AG08395 (cell line): ENCODE measurements at regions not wholly inside any gene's neighbourhood (a gene's known extent, or its start where the extent isn't known, plus 50 kb on each side); places are given as distances from the start of the nearest gene placed in this dataset.

Source experiments
- DNase-seq: peaks from one replicate; pipeline ENCODE4 v3.0.0; 2012; ENCODE audit warnings: mixed read lengths, low spot score

- no peak for DNase-seq
Observed at GRCh38 chr2:7971841-7972240, 710.0 kb upstream of the ID2 start.

DNA sequence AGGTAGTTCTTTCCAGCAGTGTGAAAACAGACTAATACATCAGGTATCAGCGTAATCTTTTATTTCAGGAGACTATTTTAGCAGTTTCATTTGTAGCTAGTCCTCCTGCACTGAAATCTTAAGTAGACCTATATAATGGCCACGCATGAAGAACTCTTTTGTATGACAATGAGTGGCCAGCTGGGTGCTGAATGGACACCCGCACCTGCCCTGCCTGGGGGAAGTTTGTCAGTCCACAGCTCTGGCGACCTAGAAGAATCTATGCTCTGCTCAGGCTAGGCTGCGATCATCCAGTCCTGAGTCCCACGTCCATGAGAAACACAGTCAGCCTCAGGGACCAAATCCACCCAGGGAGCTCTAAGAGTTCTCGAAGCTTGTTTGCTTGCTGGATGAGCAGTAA, 709.2 kb upstream of the ID2 start:
- DNase-seq, result no peak

- DNase-seq, result peak; percentile 16
Observed at GRCh38 chr2:7973801-7974480, 707.9 kb upstream of the ID2 start.

GRCh38 chr2:7974936-7975335, 706.9 kb upstream of the ID2 start:
- no peak for DNase-seq

- DNase-seq, result no peak
Observed at GRCh38 chr2:7976206-7976605, 705.6 kb upstream of the ID2 start.

DNA sequence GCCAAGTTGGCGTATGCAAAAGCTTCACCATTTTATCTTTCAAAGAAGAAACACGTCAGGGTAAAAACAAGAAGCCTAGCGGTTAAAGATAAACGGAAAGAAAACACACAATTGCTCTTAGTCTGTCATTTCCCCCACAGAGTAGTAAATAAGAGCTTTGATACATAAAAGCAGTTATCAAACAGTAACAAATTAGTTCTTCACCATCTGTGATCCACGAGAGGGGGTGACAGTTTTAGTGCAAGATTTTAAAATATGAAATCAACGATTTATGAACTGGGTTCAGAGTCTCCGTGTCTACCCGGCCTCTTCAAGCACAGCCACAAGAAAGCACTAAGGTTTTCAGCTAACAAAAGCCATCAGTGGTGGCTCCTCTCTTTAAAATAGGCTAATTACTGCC, 703.9 kb upstream of the ID2 start:
- DNase-seq, result no peak

DNA sequence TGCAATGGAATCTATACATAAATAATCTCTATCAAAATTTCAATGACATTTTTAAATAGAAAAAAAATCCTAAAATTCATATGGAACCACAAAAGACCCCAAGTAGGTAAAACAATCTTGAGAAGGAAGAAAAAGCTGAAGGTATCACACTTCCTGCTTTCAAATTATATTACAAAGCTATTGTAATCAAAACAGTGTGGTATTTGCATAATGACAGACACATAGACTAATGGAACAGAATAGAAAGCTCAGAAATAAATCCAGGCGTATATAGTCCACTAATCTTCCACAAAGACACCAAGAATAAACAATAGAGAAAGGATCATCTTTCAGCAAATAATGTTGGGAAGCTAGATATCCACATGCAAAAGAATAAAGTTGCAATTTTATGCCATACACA, 699.8 kb upstream of the ID2 start:
- DNase-seq, result no peak

GRCh38 chr2:7983451-7983850, 698.4 kb upstream of the ID2 start:
- no peak for DNase-seq

DNA sequence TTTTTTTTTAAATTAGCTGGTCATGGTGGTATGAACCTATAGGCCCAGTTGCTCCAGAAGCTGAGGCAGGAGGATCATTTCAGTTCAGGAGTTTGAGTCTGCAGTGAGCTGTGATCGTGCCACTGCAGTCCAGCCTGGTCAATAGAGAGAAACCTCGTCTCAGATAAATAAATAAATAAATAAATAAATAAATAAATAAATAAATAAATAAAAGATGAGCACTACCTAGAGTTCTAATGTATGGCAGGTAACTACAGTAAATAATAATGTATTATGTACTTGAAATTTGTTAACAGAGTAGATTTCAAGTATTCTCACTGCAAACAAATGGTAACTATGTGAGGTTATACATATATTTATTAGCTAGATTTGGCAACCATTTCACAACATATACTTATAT, 697.9 kb upstream of the ID2 start:
- DNase-seq, result no peak

DNA sequence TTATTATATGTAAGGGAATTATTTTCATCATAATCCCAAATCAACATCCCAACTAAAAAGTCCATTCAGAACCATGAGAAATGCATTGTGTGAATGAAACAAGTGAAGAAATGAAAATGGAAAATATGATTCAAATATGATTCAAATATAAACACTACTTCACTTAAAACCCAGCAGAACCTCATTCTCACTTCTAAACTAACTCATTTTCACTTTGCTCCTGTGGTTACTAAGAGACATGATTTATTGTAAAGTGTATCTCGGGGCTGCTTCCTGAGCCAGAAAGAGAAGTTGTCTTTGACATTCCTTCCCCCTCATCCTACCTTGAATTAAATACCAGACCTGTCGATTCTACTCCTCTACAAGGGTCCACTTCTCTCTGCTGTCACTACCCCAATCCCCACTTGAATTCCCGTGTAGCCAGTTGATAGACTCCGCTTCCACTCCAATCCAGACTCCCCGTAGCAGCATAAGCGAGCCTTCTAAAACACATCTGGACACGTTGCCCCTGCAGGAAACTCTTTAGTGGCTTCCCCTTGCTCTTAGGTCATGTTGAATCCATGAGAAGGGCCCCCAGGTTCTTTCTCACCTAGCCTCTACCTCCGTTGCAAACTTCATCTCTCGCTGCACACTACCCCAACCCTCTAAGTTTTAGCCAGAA, 697.0 kb upstream of the ID2 start:
- DNase-seq, result no peak

DNA sequence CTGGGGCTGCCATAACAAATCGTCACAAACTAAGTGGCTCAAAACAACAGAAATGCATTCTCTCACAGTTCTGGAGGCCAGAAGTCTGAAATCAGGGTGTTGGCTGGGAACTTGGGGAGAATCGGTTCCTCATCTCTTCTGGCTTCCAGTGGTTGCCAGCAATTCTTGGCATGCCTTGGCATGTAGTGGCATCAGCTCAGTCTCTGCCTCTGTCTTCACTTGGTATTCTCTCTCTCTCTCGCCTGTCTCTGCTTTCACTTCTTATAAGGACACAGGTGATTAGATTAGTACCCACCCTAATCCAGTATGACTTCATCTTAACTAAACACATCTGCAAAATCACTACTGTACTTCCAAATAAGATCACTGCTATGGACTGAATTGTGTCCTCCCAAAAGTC, 695.4 kb upstream of the ID2 start:
- DNase-seq, result no peak

DNA sequence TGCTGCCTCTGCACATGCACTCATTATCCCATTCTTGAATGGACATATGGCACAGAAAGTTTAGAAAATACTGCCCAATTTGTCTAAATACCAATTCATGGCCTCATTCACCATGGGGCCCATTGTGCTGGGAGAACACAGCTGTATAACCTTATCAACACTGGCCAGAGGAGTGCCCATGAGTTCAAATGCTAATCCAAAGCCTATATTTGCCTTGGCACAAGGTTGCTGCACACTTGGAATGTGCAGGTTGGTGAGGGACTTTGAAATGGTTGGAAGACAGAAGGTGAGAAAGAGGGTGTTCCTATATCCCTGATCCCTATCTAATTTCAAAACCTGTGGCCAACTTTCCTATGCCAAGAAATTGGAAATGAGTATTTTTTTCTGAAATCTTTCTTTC, 693.9 kb upstream of the ID2 start:
- no peak for DNase-seq

DNA sequence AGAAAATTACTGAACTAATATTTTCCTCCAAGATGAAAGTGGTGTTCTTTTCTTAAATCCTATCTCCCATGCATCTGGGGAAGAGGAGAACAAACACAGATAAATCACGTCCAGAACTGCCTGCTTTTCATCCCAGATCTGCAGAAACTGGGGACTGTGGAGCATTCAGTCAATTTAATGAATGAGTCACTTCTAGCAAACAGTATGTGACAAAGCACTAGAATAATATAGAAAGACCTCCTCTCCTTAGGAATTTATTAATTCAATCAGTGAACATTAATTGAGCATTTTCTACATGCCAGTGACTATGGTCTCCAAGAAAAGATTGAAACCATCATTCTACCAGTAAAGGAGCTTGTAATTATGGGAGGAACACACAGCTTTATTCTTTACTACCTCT, 693.4 kb upstream of the ID2 start:
- no peak for DNase-seq

DNA sequence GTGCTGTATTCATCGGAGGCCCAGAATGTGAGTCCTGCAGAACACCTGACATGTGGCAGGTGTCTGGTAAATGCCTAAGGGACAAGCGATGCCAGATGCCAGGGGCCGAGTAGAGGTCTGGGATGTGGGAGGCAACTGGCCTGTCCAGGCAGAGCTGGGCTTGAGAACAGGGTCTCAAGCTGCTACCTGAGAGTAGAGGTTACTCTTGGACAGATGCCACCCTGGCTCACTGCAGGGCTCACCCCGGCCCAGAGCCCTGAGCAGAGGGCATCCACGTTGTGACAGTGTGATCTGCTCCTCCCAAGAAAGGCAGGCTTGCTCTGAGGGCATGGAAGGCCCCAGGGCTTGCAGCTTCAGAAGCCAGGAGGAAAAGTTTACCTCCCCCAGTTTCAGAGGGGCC, 692.0 kb upstream of the ID2 start:
- DNase-seq, result no peak

- peak; percentile 15 for DNase-seq
Observed at GRCh38 chr2:7992612-7993602, 688.9 kb upstream of the ID2 start.

- DNase-seq, result no peak
Observed at GRCh38 chr2:7994397-7994951, 687.4 kb upstream of the ID2 start.

DNA sequence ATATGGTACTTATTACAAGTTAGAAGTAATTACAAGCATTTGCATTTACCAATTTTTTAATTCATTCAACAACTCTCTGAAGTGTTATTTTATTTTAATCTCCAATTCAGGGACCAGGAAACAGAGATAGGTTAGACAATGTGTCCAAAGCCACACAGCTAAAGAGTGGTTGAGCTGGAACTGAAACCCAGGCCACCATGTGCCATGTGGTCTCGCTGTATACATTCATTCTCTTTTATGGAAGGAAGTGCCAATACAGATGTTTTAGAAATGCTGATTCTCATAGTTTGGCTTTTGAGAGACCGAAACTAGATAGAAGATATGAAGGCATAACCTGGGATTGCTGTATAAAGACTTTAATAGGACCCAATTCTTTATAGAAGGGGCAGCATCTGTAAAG, 684.6 kb upstream of the ID2 start:
- no peak for DNase-seq

DNA sequence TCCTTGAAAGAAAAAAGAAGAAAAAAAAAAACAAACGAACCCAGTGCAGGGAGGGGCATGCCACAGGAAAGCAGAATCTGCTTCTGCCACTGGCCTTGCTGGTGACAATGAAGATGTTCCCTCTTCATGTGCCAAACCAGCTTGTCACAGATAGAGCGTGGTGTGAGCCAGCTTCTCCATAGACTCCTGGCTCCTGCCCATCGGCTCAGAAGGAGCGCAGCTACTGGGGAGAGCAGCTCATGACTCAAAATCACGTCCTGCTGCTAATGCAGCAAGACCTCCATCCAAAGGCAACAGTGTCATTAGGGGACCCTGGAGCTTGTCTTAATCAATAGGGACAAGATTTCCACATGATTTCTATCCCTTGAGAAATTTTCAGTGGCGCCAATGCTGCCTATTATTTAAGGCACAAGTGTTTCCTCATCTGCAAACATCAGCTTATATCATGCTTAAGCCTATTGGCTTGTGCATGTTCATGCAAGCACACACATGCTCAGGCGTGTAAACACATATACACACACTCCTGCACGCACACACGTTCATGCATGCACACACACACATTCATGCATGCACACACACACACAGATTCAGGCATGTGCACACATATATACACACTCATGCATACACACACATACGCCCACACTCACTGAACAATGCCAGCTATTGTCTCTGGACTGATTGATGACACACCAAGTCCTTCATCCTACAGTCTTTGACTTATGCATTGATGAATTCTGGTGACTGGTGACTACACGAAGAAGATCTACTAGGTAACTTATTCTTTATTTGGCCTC, 682.0 kb upstream of the ID2 start:
- peak; percentile 49 for DNase-seq

- no peak for DNase-seq
Observed at GRCh38 chr2:8000870-8001269, 681.0 kb upstream of the ID2 start.

DNA sequence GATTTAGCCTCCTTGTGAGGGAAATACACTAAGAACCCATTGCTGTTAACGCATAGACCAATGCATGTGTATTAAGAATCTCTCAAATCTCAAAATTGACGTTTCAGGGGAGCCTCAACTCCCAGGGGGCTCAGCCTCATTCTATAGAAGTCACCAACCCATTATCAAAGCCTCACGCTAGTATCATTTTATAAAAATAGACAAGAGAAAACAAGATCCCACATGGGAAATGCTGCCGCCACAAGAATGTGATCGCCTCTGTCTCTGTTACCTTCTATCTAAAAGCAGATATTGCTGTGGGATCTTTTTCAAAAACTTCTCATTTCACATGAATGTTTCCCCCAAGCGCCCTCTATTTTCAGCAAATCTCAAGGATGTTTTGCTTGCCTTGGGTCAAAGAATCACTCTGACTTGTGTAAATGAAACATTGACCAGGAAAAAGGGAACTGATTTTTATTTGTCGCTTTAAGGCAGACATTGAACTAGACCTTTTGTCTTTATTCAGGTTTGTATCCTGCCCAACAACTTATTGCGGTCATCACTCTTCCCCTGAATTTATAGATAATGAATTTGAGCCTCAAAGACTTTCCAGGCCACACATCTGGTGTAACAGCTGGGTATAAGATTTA, 679.0 kb upstream of the ID2 start:
- DNase-seq, result no peak

DNA sequence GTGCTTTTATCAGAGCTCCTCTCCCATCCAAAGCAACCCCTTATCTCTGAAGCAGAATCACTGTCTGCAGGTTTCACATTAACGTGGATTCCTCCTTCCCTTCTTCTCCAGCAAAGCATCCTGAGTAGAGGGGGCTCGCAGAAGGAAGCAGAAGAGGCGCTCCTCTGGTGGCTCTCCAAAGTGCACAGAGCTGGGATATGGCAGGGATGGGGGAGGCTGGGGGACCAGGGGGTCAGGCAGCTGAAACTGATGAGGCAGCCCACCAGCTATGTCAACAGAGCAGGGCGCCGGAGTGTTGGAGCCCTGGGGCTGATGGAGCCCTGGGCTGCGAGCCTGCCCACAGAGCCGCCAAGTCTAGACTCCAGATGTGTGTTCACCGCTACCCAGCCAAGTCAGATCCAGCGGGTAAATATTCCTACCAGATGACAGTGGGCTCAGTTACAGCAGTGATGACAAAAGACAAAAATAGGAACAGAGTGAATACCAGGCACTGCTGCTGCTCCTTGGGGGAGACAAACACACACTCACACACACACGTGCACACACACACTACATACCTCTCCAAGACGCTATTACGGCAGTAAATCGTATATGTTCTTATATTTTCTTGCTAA, 678.3 kb upstream of the ID2 start:
- DNase-seq, result peak; percentile 90
